NT2/D1 (cell line): ENCODE measurements at regions not wholly inside any gene's neighbourhood (a gene's known extent, or its start where the extent isn't known, plus 50 kb on each side); places are given as distances from the start of the nearest gene placed in this dataset.

Experiments used
- YY1 ChIP-seq: IDR thresholded peaks from 2 replicates; pipeline ENCODE4 v1.6.1; 2011; ENCODE audit not compliant: insufficient read length, insufficient read depth
- ZNF274 ChIP-seq: IDR thresholded peaks from 2 replicates; pipeline ENCODE4 v1.6.1; 2011; ENCODE audit warnings: mild to moderate bottlenecking, low read depth, low read length

- no peak for TF ChIP-seq YY1
- TF ChIP-seq ZNF274 = no peak
These were observed 480.4 kb downstream of the TRIML1 start for GRCh38 chr4:188619456-188620149.
